ENCODE measurements at regions not wholly inside any gene's neighbourhood (a gene's known extent, or its start where the extent isn't known, plus 50 kb on each side); places are given as distances from the start of the nearest gene placed in this dataset.

GRCh38 chr9:108058135-108058814 lies 568.7 kb upstream of the KLF4 start:
- peak overlapping the region; percentile 57 for H3K4me2 ChIP-seq (ENCODE audit: low read length)

More at GRCh38 chr9:108058135-108058814, 568.7 kb upstream of the KLF4 start:
- H3K27me3 ChIP-seq (ENCODE audit: insufficient read depth, low read length) = no peaks in the 10 kb centered on the region
- no peaks in the 10 kb centered on the region for H3K9me3 ChIP-seq (ENCODE audit: control insufficient read depth in 1 of 2, insufficient read depth in 1 of 2, low read depth in 1 of 2, low read length in 2 of 2)
- DNase-seq (ENCODE audit: low read depth, low spot score) (no peak), ATAC-seq (no peak)
- no peak overlapping the region for H3K4me3 ChIP-seq (replicated peaks in 1 of 2; ENCODE audit: low read depth in 1 of 2, low read length in 2 of 2)
- peaks cover 39 to 74% of the 10 kb centered on the region in 2 experiments for H3K4me1 ChIP-seq (ENCODE audit: control insufficient read depth in 1 of 2, insufficient read depth in 2 of 2, low read length in 2 of 2)
- no peaks in the 10 kb centered on the region for H3K79me2 ChIP-seq (ENCODE audit: insufficient read depth, low read length)
- peak overlapping the region; percentile 92 for H2AFZ ChIP-seq (ENCODE audit: low read depth, low read length, poor library complexity, severe bottlenecking)
- peak overlapping the region; percentile 31; the same call in 1 of the 2 replicates for H3K9ac ChIP-seq (ENCODE audit: low read length)
- RAD21 ChIA-PET (ENCODE audit: low non-redundant PET in 1 of 2, low total read pairs in 2 of 2, uncharacterized antibody in 2 of 2, unreplicated experiment in 2 of 2) = no interaction called here
- H4K20me1 ChIP-seq (ENCODE audit: insufficient read depth) = no peaks in the 10 kb centered on the region
- intact Hi-C loops (cut with micrococcal nuclease) = loop anchor here (5.0 kb wide), 3 partner anchors 214 to 576 kb away; no protein-coding TSS in a partner anchor
- BruUV-seq (replicated peaks) = no TSS peak
- CTCF ChIA-PET = no interaction called here
- H3K27ac ChIP-seq (ENCODE audit: low read depth, low read length) = no peak overlapping the region
- no peaks in the 10 kb centered on the region for H3K9me2 ChIP-seq (ENCODE audit: insufficient read depth)
- no peak for TF ChIP-seq SIN3A (IDR thresholded peaks at IDR 0.05; ENCODE audit: low read depth)
- TF ChIP-seq RAD21 (IDR thresholded peaks at IDR 0.05; ENCODE audit: low read depth) = no peak
- no peak for TF ChIP-seq CTCF (IDR thresholded peaks at IDR 0.05 in 2 of 3, conservative IDR thresholded peaks at IDR 0.05 in 1 of 3; ENCODE audit: borderline replicate concordance in 1 of 3, insufficient read depth in 1 of 3, low read depth in 2 of 3, low read length in 2 of 3)
- no peak for TF ChIP-seq EGR1 (IDR thresholded peaks at IDR 0.05; ENCODE audit: low read depth)
- TF ChIP-seq TCF7L2 (IDR thresholded peaks at IDR 0.05; ENCODE audit: borderline replicate concordance, extremely low read depth, insufficient read depth, insufficient read length) = no peak
- TF ChIP-seq, protein P1, sequence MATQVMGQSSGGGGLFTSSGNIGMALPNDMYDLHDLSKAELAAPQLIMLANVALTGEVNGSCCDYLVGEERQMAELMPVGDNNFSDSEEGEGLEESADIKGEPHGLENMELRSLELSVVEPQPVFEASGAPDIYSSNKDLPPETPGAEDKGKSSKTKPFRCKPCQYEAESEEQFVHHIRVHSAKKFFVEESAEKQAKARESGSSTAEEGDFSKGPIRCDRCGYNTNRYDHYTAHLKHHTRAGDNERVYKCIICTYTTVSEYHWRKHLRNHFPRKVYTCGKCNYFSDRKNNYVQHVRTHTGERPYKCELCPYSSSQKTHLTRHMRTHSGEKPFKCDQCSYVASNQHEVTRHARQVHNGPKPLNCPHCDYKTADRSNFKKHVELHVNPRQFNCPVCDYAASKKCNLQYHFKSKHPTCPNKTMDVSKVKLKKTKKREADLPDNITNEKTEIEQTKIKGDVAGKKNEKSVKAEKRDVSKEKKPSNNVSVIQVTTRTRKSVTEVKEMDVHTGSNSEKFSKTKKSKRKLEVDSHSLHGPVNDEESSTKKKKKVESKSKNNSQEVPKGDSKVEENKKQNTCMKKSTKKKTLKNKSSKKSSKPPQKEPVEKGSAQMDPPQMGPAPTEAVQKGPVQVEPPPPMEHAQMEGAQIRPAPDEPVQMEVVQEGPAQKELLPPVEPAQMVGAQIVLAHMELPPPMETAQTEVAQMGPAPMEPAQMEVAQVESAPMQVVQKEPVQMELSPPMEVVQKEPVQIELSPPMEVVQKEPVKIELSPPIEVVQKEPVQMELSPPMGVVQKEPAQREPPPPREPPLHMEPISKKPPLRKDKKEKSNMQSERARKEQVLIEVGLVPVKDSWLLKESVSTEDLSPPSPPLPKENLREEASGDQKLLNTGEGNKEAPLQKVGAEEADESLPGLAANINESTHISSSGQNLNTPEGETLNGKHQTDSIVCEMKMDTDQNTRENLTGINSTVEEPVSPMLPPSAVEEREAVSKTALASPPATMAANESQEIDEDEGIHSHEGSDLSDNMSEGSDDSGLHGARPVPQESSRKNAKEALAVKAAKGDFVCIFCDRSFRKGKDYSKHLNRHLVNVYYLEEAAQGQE (IDR thresholded peaks at IDR 0.05; ENCODE audit: low read depth) = no peak
- TF ChIP-seq ZFX (IDR thresholded peaks at IDR 0.05) = no peak
- no peaks in the 10 kb centered on the region for H3K36me3 ChIP-seq (ENCODE audit: control insufficient read depth in 1 of 2, insufficient read depth in 2 of 2, low read length in 2 of 2)
- POLR2A ChIA-PET = interaction anchor here (1.7 kb wide), 1 partner anchor 59 kb away, joined by 4 read pairs; no protein-coding TSS in a partner anchor

Measured in HCT116 (cell line).